HG03060 (cell line): ENCODE measurements at regions not wholly inside any gene's neighbourhood (a gene's known extent, or its start where the extent isn't known, plus 50 kb on each side); places are given as distances from the start of the nearest gene placed in this dataset.
"Not testable (repeated sequence)": the region's sequence is repeated elsewhere in the genome, so short reads cannot be mapped to it uniquely, and the experiment has no call there.

Source experiments
- ATAC-seq: cut with Tn5 transposase; IDR thresholded peaks from one replicate; pipeline ENCODE4 v1.9.1; 2021; ENCODE audit warnings: low read depth, moderate number of reproducible peaks; ENCODE audit not compliant: unreplicated experiment

DNA sequence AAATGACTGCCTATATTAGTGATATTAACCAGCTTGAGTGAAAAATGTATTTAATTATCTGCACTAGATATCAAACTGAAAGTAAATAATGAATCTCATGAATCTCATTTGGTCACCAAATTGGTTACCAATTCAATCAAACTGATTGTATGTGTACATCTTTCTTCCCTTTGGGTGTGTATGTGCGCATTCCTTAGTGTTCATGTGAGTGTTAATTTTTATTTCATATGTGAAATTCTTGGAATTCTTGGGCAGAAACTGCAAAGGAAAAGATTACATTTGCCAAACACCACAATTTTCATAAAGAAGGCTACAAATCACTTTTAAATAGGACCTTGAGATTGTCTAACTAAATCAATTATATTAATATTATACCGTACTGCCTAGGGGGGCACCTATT, 648.4 kb upstream of the MARCKS start:
- ATAC-seq, result no peak

DNA sequence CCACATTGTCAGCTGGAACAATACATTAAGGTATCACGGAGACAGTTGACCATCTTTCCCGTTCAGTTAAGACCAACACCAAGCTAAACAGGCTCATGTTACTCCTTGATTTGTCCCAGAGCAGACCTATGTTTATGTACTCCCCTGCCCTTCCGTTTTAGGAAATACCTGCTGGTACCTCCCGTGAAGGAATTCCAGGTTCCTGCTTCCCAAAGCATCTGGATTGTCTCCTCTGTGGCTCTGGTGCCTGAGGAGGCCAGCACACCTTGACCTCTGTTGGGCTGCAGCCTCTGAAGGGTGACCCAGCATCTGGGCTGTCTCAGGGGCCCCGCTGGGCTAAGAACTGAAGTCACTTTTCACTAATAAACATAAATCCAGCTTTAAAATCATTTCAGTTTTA, 647.8 kb upstream of the MARCKS start:
- no peak for ATAC-seq

DNA sequence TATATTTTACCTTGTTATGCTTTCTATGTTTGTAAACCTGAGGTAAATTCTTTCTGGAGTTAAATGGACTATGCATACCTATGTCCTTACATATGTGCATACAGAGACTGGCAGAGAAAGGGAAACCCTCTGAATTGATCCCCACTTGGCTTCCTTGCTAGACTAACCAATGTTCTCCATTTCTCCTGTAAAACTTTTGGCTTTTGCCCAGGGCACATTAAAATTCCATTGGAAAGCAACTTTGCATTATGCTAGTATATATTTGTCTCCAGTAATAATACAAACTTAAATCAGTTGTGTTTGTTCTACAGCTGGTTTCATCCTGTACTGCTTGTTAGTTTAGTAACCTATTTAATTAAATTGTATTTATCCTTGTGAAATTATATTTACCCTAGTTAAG, 646.0 kb upstream of the MARCKS start:
- ATAC-seq, result no peak

DNA sequence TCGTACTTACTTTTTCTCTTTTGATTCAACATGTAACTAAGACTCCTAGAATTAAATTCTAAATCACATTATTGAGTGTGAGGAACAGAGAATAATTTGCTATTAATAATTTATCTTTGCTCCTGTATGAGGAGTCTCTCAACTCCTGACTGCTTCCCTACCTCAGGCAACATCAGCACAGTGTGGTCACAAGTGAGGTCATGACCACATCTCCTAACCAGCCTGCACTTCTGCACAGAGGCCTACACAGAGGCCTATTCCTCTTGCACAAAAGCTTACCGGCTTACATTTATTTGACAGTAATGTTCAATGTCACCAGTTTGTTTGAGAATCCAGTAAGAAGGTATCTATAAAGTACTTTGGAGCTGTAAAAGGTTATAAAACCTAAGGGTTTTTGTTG, 637.4 kb upstream of the MARCKS start:
- no peak for ATAC-seq

DNA sequence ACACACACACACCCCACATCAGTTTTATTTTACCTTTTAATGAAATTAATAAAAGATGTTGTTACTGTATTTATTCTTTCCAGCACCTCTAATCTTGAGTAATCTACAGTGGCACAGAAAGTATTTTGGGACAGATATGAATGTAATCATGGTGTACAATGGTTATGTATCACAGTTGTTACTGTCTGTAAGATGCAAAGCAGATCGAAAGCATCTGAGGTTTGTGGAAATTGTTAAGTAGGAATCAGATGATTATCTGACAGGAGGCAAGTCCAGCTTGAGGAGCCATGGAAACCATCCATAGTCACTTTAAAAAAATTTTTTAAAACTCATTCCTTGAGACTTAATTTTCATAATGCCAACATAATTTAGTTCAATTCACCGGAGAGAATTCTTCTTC, 636.3 kb upstream of the MARCKS start:
- no peak for ATAC-seq

DNA sequence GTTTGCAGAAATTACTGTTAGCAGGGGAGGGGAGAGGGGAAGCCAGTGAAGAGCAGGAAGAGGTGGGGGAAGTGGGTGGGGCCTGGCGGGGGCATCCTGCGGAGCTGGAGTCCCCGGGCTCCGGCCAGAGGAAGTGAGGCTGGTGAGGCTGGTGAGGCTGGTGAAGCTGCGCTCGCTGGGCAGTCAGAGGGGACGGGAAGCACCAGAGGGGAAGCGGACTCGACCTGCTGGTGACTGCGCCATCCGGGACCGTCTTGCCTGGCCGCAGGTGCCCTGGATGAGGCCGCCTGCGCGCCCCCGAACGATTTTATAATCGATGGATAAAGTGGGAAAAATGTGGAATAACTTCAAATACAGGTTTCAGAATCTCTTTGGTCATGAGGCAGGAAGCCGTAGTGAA, 635.3 kb upstream of the MARCKS start:
- ATAC-seq, result no peak

DNA sequence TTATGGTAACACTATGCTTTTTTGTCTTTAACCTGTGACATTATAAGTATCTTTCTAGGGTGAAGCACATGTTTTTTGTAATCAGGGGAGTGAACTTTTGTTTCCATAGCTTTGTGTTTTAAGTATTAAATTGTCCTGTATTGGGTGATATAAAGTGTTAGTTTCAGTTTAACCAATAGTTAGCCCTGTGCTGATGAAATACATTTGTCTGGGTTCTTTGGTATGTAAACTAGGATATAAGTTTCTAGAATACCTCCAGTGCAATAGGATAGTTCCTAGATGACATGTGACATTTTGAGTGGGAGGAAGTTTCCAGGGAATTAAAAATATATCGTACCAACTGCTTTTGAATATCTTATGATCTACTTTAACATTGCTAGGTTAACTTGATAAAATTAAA, 611.0 kb upstream of the MARCKS start:
- ATAC-seq, result no peak

DNA sequence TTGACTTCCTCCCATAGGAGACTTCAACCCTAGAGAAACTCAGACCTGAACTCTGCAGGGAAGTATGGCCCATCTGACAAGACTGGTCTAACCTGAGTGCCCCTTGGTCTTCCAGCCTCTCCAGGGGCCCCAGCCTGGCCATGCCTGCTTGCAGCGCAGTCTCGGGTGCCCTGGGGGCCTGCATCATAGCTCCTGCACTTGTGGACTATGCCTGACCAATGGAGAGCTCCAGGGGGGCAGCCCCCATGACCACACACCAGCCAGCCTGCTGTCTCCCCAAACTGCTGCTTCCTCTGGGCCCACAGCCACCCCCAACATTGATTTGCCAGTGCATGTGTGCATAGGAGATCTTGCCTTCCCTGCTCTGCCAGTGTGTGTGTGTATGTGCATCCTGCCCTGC, 608.6 kb upstream of the MARCKS start:
- no peak for ATAC-seq

DNA sequence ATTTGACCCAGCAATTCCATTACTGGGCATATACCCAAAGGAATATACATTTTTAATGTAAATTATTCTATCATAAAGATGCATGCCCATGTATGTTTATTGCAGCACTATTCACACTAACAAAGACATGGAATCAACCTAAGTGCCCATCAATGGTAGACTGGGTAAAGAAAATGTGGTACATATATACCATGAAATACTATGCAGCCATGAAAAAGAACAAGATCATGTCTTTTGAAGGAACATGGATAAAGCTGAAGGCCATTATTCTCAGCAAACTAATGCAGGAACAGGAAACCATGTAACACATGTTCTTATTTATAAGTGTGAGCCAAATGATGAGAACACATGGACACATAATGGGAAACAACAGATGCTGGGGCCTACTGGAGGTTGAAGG, 603.0 kb upstream of the MARCKS start:
- not testable (repeated sequence) for ATAC-seq

DNA sequence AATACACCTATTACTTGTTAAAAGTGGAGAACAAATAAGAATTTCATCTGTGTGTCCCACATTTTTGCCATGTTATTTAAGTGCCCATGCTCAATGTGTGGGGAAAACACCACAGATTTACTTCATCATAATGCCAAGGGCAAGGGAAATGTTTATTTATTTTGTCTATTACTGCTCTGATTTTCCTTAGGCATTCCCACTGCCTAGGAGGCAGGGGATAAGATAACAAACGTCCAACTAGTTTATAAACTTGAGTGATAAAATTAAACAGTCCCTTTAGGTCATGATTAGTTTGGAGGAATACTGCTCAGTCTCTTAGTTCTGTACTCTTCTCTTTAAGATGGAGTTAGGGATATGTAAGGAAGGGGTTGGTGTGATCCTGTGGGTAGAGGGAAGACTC, 598.4 kb upstream of the MARCKS start:
- no peak for ATAC-seq

DNA sequence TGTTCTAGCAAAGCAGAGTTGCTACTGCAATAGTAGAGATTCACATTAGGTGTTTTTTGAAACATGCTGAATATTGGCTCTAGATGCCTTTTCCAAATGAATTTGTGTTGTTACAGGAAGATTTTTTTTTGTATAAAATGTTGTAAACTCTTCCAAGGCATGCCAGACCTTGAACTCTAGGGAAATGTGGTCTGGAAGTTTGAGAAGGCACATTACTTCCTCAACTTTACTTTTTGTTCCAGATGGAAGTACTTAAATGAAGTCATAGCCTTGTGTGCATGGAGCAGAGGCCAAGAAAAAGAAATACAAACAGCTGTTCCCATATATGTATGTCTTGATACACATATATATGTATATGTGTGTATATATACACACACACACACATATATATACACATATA, 585.7 kb upstream of the MARCKS start:
- no peak for ATAC-seq

DNA sequence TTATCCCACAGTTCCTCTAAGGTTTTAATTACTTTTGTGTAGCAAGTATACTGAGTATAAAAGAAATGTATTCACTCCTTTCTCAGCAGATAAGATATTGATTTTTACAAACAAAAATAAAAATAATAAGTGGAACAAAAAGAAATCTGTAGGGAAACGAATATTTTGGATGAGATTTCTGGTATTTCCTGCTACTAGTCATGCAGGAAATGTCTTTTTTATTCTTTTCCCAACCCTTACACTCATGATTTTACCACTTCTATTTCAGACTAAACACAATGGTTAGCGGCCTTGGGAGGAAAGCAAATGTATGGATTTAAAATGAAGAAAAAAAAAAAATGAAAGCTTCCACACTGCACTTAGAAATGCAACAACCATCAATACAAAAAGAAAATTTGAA, 580.5 kb upstream of the MARCKS start:
- no peak for ATAC-seq

DNA sequence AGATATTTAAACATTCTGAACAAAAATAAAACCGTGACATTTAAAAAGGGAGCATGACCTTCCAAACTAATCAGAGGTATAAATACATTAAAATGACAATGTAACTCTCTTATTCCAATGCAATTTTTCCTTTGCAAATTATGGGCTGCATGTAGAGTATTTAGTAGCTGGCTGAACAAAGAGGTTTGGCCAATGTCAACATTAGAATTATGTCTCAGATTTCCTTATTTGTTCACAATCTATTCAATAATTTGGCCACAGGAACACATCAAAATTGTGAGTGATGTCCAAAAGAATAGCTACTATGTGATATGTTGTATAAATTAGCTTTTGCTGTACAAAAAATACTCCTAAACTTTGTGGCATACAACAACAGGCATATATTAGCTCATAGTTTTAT, 580.0 kb upstream of the MARCKS start:
- ATAC-seq, result no peak

DNA sequence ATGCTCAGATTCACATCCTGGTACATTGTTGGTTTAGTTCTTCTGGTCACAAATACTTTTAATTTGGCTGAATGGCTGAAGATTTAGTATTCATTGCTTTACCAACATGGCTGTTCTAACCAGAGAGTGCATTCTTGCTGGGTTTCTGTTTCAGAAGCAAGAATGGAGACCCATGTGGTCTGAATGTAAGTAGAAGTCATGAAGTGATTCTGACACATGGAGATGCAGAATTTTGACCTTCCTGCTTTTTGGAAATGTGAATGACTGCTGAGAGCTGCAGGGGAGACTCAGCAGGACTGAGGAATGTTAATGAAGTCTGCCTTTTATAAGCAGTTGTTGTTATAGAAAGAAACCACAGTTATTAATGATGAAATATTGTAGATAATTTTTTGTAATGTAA, 576.1 kb upstream of the MARCKS start:
- ATAC-seq, result no peak

DNA sequence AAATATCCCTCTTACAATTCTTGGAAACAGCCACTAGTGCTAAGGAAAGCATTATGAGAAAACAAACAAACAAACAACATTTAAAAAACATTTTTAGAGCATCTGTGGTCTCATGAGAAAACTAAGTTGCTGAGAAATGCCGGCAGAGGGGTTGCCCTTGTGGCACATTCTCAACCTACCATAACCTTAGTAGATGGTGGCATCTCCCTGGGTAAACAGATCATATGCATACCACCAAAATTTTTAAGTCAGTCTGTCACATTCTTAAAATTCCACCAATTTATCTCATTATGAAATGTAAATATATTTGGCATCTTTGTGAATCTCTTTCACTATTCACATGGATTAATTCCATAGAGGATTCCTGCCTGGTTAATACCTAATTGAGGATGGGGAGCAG, 575.7 kb upstream of the MARCKS start:
- no peak for ATAC-seq

DNA sequence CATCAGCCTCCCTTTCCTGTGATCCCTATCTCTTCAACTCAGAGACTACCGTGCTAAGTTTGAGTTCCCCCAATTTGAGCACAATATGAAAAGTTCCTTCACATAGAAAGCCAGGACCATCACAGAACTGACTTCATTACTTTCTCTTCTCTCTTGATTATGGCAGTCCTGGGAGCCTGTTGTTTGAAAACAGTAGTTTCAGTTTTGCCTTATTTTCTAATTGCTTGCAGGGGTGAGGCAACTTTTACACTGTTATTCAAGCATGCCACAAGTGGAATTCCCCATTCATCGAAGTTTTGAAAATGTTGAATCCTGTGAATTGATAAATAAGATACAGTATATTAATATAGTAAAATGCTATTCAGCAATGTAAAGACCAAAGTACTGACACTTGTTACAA, 569.7 kb upstream of the MARCKS start:
- no peak for ATAC-seq

DNA sequence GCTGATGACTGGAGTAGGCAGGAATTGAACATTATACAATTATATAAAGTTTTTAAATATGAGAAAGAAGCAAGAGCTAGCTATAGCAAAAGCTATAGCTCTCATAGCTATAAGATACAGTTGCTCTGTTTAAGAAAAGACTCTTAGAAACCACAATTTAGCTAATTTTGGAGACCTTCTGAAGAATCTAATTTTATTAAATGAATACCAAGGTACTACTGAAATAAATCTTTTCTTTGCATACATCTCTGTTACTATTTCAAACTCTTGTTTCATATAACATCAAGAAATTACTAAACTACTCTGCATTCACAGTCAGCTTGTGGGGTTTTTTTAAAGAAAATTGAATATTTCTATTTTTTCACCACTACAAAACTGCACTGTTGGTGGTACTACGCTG, 568.7 kb upstream of the MARCKS start:
- ATAC-seq, result no peak

DNA sequence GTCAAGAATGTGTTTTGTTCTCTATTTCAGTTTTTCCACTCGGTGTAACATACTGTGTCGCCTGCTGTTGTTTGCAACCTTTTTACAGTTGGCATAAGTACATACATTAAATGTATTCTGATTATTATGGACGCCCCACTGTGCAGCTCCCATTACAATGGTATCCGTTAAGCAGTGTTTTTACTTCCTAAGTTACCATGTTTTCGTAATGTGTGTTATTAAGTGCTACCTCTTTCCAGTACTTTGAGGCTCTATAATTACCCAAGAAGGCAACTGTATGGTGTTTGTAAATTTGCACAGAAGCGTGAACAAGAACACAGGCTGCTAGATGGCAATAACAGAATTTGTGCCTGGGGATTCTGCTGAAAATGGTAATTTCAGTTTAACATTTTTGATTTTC, 568.0 kb upstream of the MARCKS start:
- no peak for ATAC-seq

DNA sequence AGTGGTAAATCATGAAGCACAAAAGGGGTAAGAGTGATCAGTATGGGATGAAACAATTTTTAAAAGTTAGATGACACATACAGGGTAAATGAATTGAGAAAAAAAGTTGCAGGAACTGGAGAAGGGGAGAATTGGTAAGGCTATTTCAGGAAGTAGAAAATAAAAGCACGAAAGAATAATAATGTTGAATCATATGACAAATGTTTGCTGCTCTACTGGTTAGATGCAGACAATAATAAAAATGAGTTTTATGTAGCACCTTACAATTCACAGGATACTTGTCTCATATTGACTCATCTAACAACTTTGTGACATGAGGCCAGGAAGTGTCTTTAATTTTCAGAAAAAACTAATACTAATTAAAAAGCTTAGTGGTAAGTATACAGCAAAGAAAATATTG, 566.5 kb upstream of the MARCKS start:
- ATAC-seq, result no peak

DNA sequence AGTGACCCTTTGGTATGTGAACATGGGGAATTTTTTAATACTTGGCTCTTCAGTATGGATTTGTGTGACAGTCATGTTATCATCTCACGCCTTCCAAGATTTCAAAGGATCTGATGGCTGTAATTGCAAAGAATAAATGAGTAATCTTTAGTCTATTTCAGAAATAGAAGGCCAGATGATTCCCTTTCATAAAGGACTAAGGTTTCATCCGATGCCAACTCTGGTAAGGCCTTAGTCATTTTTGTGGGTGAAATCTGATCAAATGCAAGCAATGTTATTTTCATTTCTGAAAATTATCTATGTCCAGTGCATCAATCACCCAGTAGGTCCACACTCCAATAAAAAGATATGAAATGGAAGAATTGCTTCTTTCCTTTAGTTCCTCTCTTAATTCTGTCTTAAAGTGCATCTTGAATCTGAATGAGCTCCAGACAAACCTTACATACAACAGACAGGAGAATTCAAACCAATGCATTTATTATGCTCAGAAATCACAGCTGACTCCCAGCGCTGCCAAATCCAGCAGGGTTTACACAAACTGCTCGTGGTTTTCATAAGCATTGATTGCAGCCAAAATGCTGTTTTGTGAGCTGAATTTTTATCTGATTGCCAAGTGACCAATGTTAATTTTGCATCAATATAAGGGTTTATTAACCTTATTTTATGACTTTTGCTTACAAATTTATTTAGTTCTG, 565.2 kb upstream of the MARCKS start:
- ATAC-seq, result no peak

DNA sequence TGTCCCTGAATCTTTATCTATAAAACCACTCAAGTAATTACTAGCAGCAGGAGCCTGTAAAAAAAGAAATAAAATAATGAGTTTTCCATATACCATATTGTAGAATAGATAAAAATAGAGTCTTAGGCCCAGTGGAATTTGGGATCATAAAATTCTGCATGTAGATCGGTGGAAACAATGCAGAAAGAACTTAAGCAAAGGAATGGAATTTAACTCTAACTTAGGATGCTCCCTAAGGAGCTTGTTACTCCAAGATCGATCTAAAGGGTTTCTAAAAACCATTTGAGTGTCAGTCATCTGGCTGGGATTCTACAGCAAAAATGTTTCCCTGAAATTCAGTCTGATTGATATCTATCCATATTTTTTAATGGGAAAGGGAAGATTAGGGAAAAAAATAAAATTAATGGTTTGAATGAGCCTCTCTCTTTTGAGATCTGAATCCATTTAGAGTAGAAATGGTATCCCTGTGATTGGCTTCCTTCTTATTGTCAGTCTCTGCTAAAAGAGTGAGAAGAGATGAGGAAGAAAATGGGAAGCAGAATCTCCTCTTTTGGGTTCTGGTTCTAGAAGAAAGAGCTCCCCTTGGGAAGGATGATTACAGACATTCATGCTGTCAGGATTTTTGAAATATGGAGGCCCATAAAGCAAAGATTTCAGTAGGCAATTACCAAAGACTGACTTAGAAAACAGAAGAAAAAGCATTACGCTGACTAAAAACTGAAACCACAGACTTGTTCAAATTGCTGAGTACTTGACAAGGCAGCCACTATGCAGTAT, 564.3 kb upstream of the MARCKS start:
- ATAC-seq, result no peak

DNA sequence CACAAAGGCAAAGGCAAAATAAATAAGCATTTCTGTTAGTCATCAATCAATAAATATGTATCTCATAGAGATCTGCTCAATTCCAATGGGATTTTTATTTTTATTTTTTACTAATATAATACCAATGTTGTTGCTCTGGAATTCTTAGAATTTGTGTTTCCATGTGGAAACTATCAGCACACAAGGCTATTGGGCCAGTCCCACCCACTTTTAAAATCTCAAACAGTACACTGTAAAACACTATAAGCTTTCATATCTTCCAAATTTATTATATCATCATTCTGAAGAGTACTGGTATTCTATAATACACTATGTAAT, 563.8 kb upstream of the MARCKS start:
- ATAC-seq, result no peak

DNA sequence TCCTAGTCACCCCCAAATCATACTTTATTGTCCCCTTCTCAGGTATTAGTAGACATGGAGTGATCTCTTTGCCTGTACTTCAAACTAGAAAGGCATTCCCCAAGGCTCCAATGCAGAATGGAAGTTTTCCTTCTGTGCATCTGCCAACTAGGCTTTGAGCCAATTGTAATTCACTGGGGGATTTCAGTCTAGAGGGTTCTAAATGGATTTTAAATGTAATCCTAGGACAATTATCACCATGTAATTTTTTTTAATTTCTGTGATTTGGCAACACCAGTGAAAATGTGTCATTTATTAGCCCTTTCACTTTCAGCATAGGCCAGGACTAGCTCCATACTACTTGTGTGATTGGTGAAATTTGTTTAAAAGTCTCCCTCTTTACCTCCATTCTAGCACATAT, 557.6 kb upstream of the MARCKS start:
- ATAC-seq, result no peak
